ENCODE measurements at regions not wholly inside any gene's neighbourhood (a gene's known extent, or its start where the extent isn't known, plus 50 kb on each side); places are given as distances from the start of the nearest gene placed in this dataset.

- TF ChIP-seq POLR2A (IDR thresholded peaks at IDR 0.05), result no peak
- TF ChIP-seq CTCF (IDR thresholded peaks at IDR 0.05), result no peak
Observed at GRCh38 chr14:76678244-76678800, 82.9 kb upstream of the VASH1 start.
